SK-N-SH treated with all-trans-retinoic acid at 6 μM for 48 hours (cell line): ENCODE measurements at regions not wholly inside any gene's neighbourhood (a gene's known extent, or its start where the extent isn't known, plus 50 kb on each side); places are given as distances from the start of the nearest gene placed in this dataset.

Source experiments
- ATAC-seq: fragments of 200-7000 bp; cut with Tn5 transposase; 3 replicates; pipeline ENCODE4 v1.9.1; 2020; ENCODE audit warnings: mild to moderate bottlenecking, moderate library complexity
- ARNTL ChIP-seq: fragments of 450-650 bp; formaldehyde crosslinking; IDR thresholded peaks from 2 replicates; pipeline ENCODE4 v1.5.0; 2020; ENCODE audit warnings: low read depth, mild to moderate bottlenecking, moderate library complexity, borderline replicate concordance
- BACH2 ChIP-seq: fragments of 250-450 bp; sonication (Bioruptor Pico); IDR thresholded peaks from 2 replicates; pipeline ENCODE4 v1.9.0; 2021; ENCODE audit warnings: mild to moderate bottlenecking, borderline replicate concordance
- CSRNP3 ChIP-seq: fragments of 250-450 bp; sonication (Bioruptor Pico); IDR thresholded peaks from 2 replicates; pipeline ENCODE4 v1.5.1; 2021; ENCODE audit warnings: mild to moderate bottlenecking, moderate library complexity
- ESRRG ChIP-seq: fragments of 250-450 bp; sonication (Bioruptor Pico); IDR thresholded peaks from 2 replicates; pipeline ENCODE4 v1.6.1; 2021; ENCODE audit warnings: mild to moderate bottlenecking
- GLIS3 ChIP-seq: fragments of 250-450 bp; sonication (Bioruptor Pico); IDR thresholded peaks from 2 replicates; pipeline ENCODE4 v1.5.0; 2020; ENCODE audit warnings: mild to moderate bottlenecking, moderate library complexity
- ISL1 ChIP-seq: fragments of 250-450 bp; sonication (Bioruptor Pico); IDR thresholded peaks from 2 replicates; pipeline ENCODE4 v2.1.2; 2022; ENCODE audit warnings: mild to moderate bottlenecking, moderate library complexity
- OSR1 ChIP-seq: fragments of 250-450 bp; sonication (Bioruptor Pico); IDR thresholded peaks from 2 replicates; pipeline ENCODE4 v1.8.0; 2022; ENCODE audit warnings: moderate library complexity, mild to moderate bottlenecking, inconsistent platforms
- SNAI2 ChIP-seq: fragments of 250-450 bp; sonication (Bioruptor Pico); IDR thresholded peaks from 2 replicates; pipeline ENCODE4 v1.5.0; 2020; ENCODE audit warnings: mild to moderate bottlenecking, moderate library complexity
- TCF4 ChIP-seq: fragments of 250-450 bp; sonication (Bioruptor Pico); IDR thresholded peaks from 2 replicates; pipeline ENCODE4 v1.8.0; 2021; ENCODE audit warnings: mild to moderate bottlenecking, moderate library complexity, borderline replicate concordance
- TOX ChIP-seq: fragments of 250-450 bp; sonication (Bioruptor Pico); IDR thresholded peaks from 2 replicates; pipeline ENCODE4 v1.8.0; 2021; ENCODE audit warnings: mild to moderate bottlenecking, moderate library complexity, borderline replicate concordance
- ZFP3 ChIP-seq: fragments of 250-450 bp; sonication (Bioruptor Pico); IDR thresholded peaks from 2 replicates; pipeline ENCODE4 v1.5.0; 2020; ENCODE audit warnings: mild to moderate bottlenecking, moderate library complexity
- ZFP30 ChIP-seq: fragments of 450-650 bp; formaldehyde crosslinking; IDR thresholded peaks from 2 replicates; pipeline ENCODE4 v1.5.0; 2022; ENCODE audit warnings: mild to moderate bottlenecking, moderate library complexity
- ZNF565 ChIP-seq: fragments of 450-650 bp; formaldehyde crosslinking; conservative IDR thresholded peaks from 2 replicates; pipeline ENCODE4 v1.5.0; 2020; ENCODE audit warnings: low read depth, mild to moderate bottlenecking, moderate library complexity
- ZNF70 ChIP-seq: fragments of 450-650 bp; formaldehyde crosslinking; IDR thresholded peaks from 2 replicates; pipeline ENCODE4 v1.5.0; 2020; ENCODE audit warnings: mild to moderate bottlenecking, moderate library complexity
- ZNF8 ChIP-seq: fragments of 450-650 bp; formaldehyde crosslinking; IDR thresholded peaks from 2 replicates; pipeline ENCODE4 v1.5.0; 2020; ENCODE audit warnings: mild to moderate bottlenecking, moderate library complexity
- TF ChIP-seq, protein P1 (sequence below): fragments of 250-450 bp; sonication (Bioruptor Pico); IDR thresholded peaks from 2 replicates; pipeline ENCODE4 v1.8.0; 2020; ENCODE audit warnings: mild to moderate bottlenecking, moderate library complexity, borderline replicate concordance
- TF ChIP-seq, protein P2 (sequence below): fragments of 250-450 bp; sonication (Bioruptor Pico); IDR thresholded peaks from 2 replicates; pipeline ENCODE4 v1.5.1; 2020; ENCODE audit warnings: low read depth, mild to moderate bottlenecking, moderate library complexity
- TF ChIP-seq, protein P3 (sequence below): fragments of 250-450 bp; sonication (Bioruptor Pico); IDR thresholded peaks from 2 replicates; pipeline ENCODE4 v1.5.0; 2020; ENCODE audit warnings: mild to moderate bottlenecking, moderate library complexity
- TF ChIP-seq, protein P4 (sequence below): fragments of 250-450 bp; sonication (Bioruptor Pico); IDR thresholded peaks from 2 replicates; pipeline ENCODE4 v1.8.0; 2021; ENCODE audit warnings: low read depth, mild to moderate bottlenecking, moderate library complexity, borderline replicate concordance

DNA sequence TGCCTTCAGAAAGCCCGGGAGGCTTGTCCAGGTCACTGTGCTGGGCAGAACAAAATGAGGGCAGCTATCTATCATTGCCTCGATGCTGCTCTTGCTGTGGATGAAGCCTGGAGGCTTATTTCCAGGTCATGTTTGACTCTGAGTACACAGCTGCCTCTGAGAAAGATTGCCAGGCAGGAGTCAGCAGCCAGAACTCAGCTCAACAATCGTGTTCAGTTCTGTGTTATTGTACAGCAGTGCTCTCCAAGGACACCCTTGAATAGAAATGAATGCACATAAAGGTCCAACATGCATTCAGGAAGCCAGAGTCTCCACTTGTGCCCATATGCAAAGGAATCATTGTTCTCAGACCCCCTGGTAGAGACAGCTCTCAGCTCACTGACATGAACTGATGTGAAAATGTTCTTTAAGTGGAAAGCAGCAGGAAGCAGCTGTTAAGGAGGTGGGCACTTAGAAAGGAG, 61.7 kb upstream of the ZFR start:
- peak; percentile 9 for ATAC-seq
- TF ChIP-seq ISL1 (no peak), ARNTL (CRISPR knock-in tag) (no peak), OSR1 (CRISPR knock-in tag) (no peak)

DNA sequence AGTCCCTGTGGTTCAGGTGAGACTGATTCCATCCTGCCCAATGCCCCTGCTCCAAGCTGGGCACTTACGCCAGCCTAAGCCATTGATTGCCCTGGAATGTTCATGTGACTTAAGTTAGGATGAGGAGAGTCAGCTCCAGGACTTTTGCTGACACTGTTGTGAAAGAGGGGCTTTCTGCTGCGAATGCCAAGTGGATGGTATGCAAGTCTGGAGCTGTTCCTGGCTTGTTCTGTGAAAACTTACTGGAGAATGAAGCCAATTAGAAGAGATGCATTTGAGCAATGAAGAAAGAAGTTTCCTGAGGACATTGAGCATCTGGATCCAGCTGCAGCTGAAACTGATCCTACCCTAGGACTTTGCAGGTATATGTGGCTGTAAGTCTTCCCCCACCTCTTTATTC, 61.2 kb upstream of the ZFR start:
- TF ChIP-seq ZNF8 (CRISPR knock-in tag) (no peak), SNAI2 (no peak), ZNF70 (CRISPR knock-in tag) (no peak), ARNTL (CRISPR knock-in tag) (no peak), TOX (no peak), ZNF565 (CRISPR knock-in tag) (no peak)
- TF ChIP-seq, protein P1, sequence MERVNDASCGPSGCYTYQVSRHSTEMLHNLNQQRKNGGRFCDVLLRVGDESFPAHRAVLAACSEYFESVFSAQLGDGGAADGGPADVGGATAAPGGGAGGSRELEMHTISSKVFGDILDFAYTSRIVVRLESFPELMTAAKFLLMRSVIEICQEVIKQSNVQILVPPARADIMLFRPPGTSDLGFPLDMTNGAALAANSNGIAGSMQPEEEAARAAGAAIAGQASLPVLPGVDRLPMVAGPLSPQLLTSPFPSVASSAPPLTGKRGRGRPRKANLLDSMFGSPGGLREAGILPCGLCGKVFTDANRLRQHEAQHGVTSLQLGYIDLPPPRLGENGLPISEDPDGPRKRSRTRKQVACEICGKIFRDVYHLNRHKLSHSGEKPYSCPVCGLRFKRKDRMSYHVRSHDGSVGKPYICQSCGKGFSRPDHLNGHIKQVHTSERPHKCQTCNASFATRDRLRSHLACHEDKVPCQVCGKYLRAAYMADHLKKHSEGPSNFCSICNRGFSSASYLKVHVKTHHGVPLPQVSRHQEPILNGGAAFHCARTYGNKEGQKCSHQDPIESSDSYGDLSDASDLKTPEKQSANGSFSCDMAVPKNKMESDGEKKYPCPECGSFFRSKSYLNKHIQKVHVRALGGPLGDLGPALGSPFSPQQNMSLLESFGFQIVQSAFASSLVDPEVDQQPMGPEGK (CRISPR knock-in tag): no peak
- TF ChIP-seq, protein P2, sequence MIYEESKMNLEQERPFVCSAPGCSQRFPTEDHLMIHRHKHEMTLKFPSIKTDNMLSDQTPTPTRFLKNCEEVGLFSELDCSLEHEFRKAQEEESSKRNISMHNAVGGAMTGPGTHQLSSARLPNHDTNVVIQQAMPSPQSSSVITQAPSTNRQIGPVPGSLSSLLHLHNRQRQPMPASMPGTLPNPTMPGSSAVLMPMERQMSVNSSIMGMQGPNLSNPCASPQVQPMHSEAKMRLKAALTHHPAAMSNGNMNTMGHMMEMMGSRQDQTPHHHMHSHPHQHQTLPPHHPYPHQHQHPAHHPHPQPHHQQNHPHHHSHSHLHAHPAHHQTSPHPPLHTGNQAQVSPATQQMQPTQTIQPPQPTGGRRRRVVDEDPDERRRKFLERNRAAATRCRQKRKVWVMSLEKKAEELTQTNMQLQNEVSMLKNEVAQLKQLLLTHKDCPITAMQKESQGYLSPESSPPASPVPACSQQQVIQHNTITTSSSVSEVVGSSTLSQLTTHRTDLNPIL (CRISPR knock-in tag): no peak
- ATAC-seq: peak; percentile 13

GRCh38 chr5:32504989-32505596, 60.6 kb upstream of the ZFR start:
- TF ChIP-seq ZNF70 (CRISPR knock-in tag): peak; percentile 79; the same call in 1 of the 2 replicates
- TF ChIP-seq, protein P3, sequence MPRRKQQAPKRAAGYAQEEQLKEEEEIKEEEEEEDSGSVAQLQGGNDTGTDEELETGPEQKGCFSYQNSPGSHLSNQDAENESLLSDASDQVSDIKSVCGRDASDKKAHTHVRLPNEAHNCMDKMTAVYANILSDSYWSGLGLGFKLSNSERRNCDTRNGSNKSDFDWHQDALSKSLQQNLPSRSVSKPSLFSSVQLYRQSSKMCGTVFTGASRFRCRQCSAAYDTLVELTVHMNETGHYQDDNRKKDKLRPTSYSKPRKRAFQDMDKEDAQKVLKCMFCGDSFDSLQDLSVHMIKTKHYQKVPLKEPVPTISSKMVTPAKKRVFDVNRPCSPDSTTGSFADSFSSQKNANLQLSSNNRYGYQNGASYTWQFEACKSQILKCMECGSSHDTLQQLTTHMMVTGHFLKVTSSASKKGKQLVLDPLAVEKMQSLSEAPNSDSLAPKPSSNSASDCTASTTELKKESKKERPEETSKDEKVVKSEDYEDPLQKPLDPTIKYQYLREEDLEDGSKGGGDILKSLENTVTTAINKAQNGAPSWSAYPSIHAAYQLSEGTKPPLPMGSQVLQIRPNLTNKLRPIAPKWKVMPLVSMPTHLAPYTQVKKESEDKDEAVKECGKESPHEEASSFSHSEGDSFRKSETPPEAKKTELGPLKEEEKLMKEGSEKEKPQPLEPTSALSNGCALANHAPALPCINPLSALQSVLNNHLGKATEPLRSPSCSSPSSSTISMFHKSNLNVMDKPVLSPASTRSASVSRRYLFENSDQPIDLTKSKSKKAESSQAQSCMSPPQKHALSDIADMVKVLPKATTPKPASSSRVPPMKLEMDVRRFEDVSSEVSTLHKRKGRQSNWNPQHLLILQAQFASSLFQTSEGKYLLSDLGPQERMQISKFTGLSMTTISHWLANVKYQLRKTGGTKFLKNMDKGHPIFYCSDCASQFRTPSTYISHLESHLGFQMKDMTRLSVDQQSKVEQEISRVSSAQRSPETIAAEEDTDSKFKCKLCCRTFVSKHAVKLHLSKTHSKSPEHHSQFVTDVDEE (CRISPR knock-in tag): no peak
- ATAC-seq: peak; percentile 92

- TF ChIP-seq BACH2 (no peak), CSRNP3 (no peak), ZFP30 (CRISPR knock-in tag) (no peak), ESRRG (CRISPR knock-in tag) (no peak), ZNF70 (CRISPR knock-in tag) (no peak), TCF4 (no peak), ZNF8 (CRISPR knock-in tag) (no peak), TOX (no peak), ARNTL (CRISPR knock-in tag) (no peak), GLIS3 (no peak), ZFP3 (no peak), ZNF565 (CRISPR knock-in tag) (no peak)
- TF ChIP-seq, protein P4, sequence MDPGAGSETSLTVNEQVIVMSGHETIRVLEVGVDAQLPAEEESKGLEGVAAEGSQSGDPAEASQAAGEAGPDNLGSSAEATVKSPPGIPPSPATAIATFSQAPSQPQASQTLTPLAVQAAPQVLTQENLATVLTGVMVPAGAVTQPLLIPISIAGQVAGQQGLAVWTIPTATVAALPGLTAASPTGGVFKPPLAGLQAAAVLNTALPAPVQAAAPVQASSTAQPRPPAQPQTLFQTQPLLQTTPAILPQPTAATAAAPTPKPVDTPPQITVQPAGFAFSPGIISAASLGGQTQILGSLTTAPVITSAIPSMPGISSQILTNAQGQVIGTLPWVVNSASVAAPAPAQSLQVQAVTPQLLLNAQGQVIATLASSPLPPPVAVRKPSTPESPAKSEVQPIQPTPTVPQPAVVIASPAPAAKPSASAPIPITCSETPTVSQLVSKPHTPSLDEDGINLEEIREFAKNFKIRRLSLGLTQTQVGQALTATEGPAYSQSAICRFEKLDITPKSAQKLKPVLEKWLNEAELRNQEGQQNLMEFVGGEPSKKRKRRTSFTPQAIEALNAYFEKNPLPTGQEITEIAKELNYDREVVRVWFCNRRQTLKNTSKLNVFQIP (CRISPR knock-in tag): no peak
- TF ChIP-seq, protein P2 (CRISPR knock-in tag): no peak
- ATAC-seq: peak; percentile 27
Measured at GRCh38 chr5:32504329-32504988, 59.9 kb upstream of the ZFR start.
